ENCODE measurements at regions not wholly inside any gene's neighbourhood (a gene's known extent, or its start where the extent isn't known, plus 50 kb on each side); places are given as distances from the start of the nearest gene placed in this dataset.

- H2AFZ ChIP-seq (ENCODE audit: low read length), result no peak overlapping the region; the same call in 1 of the 2 replicates
- H3F3A ChIP-seq (ENCODE audit: low read depth), result no peaks in the 10 kb centered on the region
- H3K4me2 ChIP-seq (ENCODE audit: low read depth, low read length, poor library complexity, severe bottlenecking), result no peak overlapping the region
- no peaks in the 10 kb centered on the region for H3K4me1 ChIP-seq (ENCODE audit: insufficient read depth, low read length, poor library complexity, severe bottlenecking)
- H3K27me3 ChIP-seq (ENCODE audit: insufficient read depth, low read length, poor library complexity, severe bottlenecking), result no peaks in the 10 kb centered on the region
- H4K20me1 ChIP-seq (ENCODE audit: insufficient read depth, low read length, poor library complexity, severe bottlenecking), result no peaks in the 10 kb centered on the region
- no peaks in the 10 kb centered on the region for H3K9me2 ChIP-seq (replicated peaks; ENCODE audit: low read depth, low read length)
- H3K36me3 ChIP-seq (ENCODE audit: insufficient read depth, low read length), result no peaks in the 10 kb centered on the region
- H3K4me3 ChIP-seq (ENCODE audit: low read length, poor library complexity, severe bottlenecking), result no peak overlapping the region
- TF ChIP-seq CTCF (conservative IDR thresholded peaks at IDR 0.05; ENCODE audit: low read length), result no peak
- TF ChIP-seq EZH2phosphoT487 (IDR thresholded peaks at IDR 0.05; ENCODE audit: borderline replicate concordance), result no peak
- H3K9ac ChIP-seq (ENCODE audit: low read depth, low read length, poor library complexity, severe bottlenecking), result no peak overlapping the region
- no peaks in the 10 kb centered on the region for H3K79me2 ChIP-seq (ENCODE audit: insufficient read depth, low read length)
- no peaks in the 10 kb centered on the region for H3K9me3 ChIP-seq (ENCODE audit: insufficient read depth, low read depth, low read length)
These were observed 55.3 kb upstream of the CA12 start for GRCh38 chr15:63436872-63437375.

- Histone ChIP-seq H3K4me3 (ENCODE audit: low read length, poor library complexity, severe bottlenecking) (no peak overlapping the region), H3K9me3 (ENCODE audit: insufficient read depth, low read depth, low read length) (no peaks in the 10 kb centered on the region), H3K9me2 (replicated peaks; ENCODE audit: low read depth, low read length) (no peaks in the 10 kb centered on the region), H3F3A (ENCODE audit: low read depth) (no peaks in the 10 kb centered on the region), H3K27me3 (ENCODE audit: insufficient read depth, low read length, poor library complexity, severe bottlenecking) (no peaks in the 10 kb centered on the region), H3K4me2 (ENCODE audit: low read depth, low read length, poor library complexity, severe bottlenecking) (no peak overlapping the region), H3K4me1 (ENCODE audit: insufficient read depth, low read length, poor library complexity, severe bottlenecking) (no peaks in the 10 kb centered on the region), H2AFZ (ENCODE audit: low read length) (no peak overlapping the region), H3K79me2 (ENCODE audit: insufficient read depth, low read length) (no peaks in the 10 kb centered on the region), H3K36me3 (ENCODE audit: insufficient read depth, low read length) (no peaks in the 10 kb centered on the region), H4K20me1 (ENCODE audit: insufficient read depth, low read length, poor library complexity, severe bottlenecking) (no peaks in the 10 kb centered on the region), H3K9ac (ENCODE audit: low read depth, low read length, poor library complexity, severe bottlenecking) (no peak overlapping the region)
- TF ChIP-seq EZH2phosphoT487 (IDR thresholded peaks at IDR 0.05; ENCODE audit: borderline replicate concordance), result no peak
- TF ChIP-seq CTCF (conservative IDR thresholded peaks at IDR 0.05; ENCODE audit: low read length), result no peak
These were observed 58.1 kb upstream of the CA12 start for GRCh38 chr15:63439536-63440264.

GRCh38 chr15:63440265-63440648 is 58.6 kb upstream of the CA12 start:
- H3K79me2 ChIP-seq (ENCODE audit: insufficient read depth, low read length), result no peaks in the 10 kb centered on the region
- no peaks in the 10 kb centered on the region for H3K27me3 ChIP-seq (ENCODE audit: insufficient read depth, low read length, poor library complexity, severe bottlenecking)
- H3K9me2 ChIP-seq (replicated peaks; ENCODE audit: low read depth, low read length), result no peaks in the 10 kb centered on the region
- H3K36me3 ChIP-seq (ENCODE audit: insufficient read depth, low read length), result no peaks in the 10 kb centered on the region
- no peaks in the 10 kb centered on the region for H3K4me1 ChIP-seq (ENCODE audit: insufficient read depth, low read length, poor library complexity, severe bottlenecking)
- H2AFZ ChIP-seq (ENCODE audit: low read length), result no peak overlapping the region
- no peaks in the 10 kb centered on the region for H3F3A ChIP-seq (ENCODE audit: low read depth)
- no peak overlapping the region for H3K9ac ChIP-seq (ENCODE audit: low read depth, low read length, poor library complexity, severe bottlenecking)
- no peak overlapping the region for H3K4me3 ChIP-seq (ENCODE audit: low read length, poor library complexity, severe bottlenecking)
- no peaks in the 10 kb centered on the region for H4K20me1 ChIP-seq (ENCODE audit: insufficient read depth, low read length, poor library complexity, severe bottlenecking)
- H3K4me2 ChIP-seq (ENCODE audit: low read depth, low read length, poor library complexity, severe bottlenecking), result no peak overlapping the region
- TF ChIP-seq EZH2phosphoT487 (IDR thresholded peaks at IDR 0.05; ENCODE audit: borderline replicate concordance), result no peak
- no peak for TF ChIP-seq CTCF (conservative IDR thresholded peaks at IDR 0.05; ENCODE audit: low read length)
- H3K9me3 ChIP-seq (ENCODE audit: insufficient read depth, low read depth, low read length), result no peaks in the 10 kb centered on the region

Data from Loucy (cell line).